Mucosa of gallbladder (tissue), 1 donor: ENCODE measurements at regions not wholly inside any gene's neighbourhood (a gene's known extent, or its start where the extent isn't known, plus 50 kb on each side); places are given as distances from the start of the nearest gene placed in this dataset.
A peak's percentile ranks its signal among the peaks of the same experiment; 100 is the strongest.

Experiments used
- DNase-seq: peaks from one replicate; pipeline ENCODE4 v3.0.0-alpha.2; 2020; ENCODE audit warnings: low spot score
- donor health status: DM: no; HTN: no; CAD: no.

GRCh38 chr5:128885649-128886255, 79.5 kb upstream of the SLC27A6 start:
- DNase-seq: no peak

GRCh38 chr5:128895122-128895521, 70.2 kb upstream of the SLC27A6 start:
- DNase-seq: no peak

- DNase-seq: no peak
Measured at GRCh38 chr5:128896675-128897074, 68.6 kb upstream of the SLC27A6 start.

- DNase-seq: no peak
Measured at GRCh38 chr5:128903550-128903949, 61.7 kb upstream of the SLC27A6 start.

- no peak for DNase-seq
Measured at GRCh38 chr5:128904805-128905567, 60.3 kb upstream of the SLC27A6 start.

GRCh38 chr5:128905568-128906110, 59.6 kb upstream of the SLC27A6 start:
- DNase-seq: peak; percentile 37

GRCh38 chr5:128913551-128913950, 51.7 kb upstream of the SLC27A6 start:
- DNase-seq: no peak
